IMR-90 (cell line): ENCODE measurements at regions not wholly inside any gene's neighbourhood (a gene's known extent, or its start where the extent isn't known, plus 50 kb on each side); places are given as distances from the start of the nearest gene placed in this dataset.

Experiments
- ATAC-seq: fragments of 200-7000 bp; cut with Tn5 transposase; 2 replicates; pipeline ENCODE4 v1.9.1; 2020; ENCODE audit warnings: low read depth, mild to moderate bottlenecking, moderate library complexity
- BruUV-seq: library from RNA; stranded (reverse); fragments of 400-500 nt; replicated peaks from 2 replicates; lab custom pipeline; 2021; lab: Mats Ljungman, UMichigan
- CTCF ChIA-PET: fragments of 300-600 bp; formaldehyde crosslinking; extraction: SDS; loops from one replicate; lab custom pipeline; 2021; ENCODE audit warnings: antibody characterized with exemption; lab: Yijun Ruan, JAX
- POLR2A ChIA-PET: fragments of 300-600 bp; sonication (Branson Sonifier 250); formaldehyde crosslinking; loops from one replicate; lab custom pipeline; 2022; ENCODE audit warnings: antibody characterized with exemption; ENCODE audit not compliant: unreplicated experiment; lab: Charles Lee
- DNase-seq: peaks from one replicate; pipeline ENCODE4 v3.0.0; 2013
- H2AFZ ChIP-seq: replicated peaks from 2 replicates; pipeline ENCODE3; 2013; ENCODE audit warnings: low read length, mild to moderate bottlenecking; ENCODE audit not compliant: poor library complexity
- H2AK5ac ChIP-seq: 2 replicates; pipeline ENCODE4 v1.6.1; 2013; ENCODE audit warnings: low read depth, low read length, inconsistent platforms
- H2AK9ac ChIP-seq: replicated peaks from 2 replicates; pipeline ENCODE3; 2013; ENCODE audit warnings: mild to moderate bottlenecking, low read depth, low read length, moderate library complexity; ENCODE audit not compliant: poor library complexity
- H2BK120ac ChIP-seq: 2 replicates; pipeline ENCODE4 v1.6.1; 2013; ENCODE audit warnings: low read depth, low read length, inconsistent platforms
- H2BK15ac ChIP-seq: 3 replicates; pipeline ENCODE4 v1.6.1; 2013; ENCODE audit warnings: low read depth, low read length, inconsistent platforms
- H2BK20ac ChIP-seq: 2 replicates; pipeline ENCODE4 v1.6.1; 2013; ENCODE audit warnings: low read depth, mild to moderate bottlenecking, inconsistent platforms, low read length, moderate library complexity
- H2BK5ac ChIP-seq: 2 replicates; pipeline ENCODE4 v1.6.1; 2013; ENCODE audit warnings: mild to moderate bottlenecking, low read depth, low read length, inconsistent platforms; ENCODE audit not compliant: poor library complexity, severe bottlenecking
- H3K14ac ChIP-seq: replicated peaks from 2 replicates; pipeline ENCODE4 v1.6.1; 2013; ENCODE audit warnings: low read depth, low read length, inconsistent platforms
- H3K18ac ChIP-seq: 2 replicates; pipeline ENCODE4 v1.6.1; 2013; ENCODE audit warnings: low read depth, low read length, control low read depth
- H3K23ac ChIP-seq: 2 replicates; pipeline ENCODE4 v1.6.1; 2013; ENCODE audit warnings: low read depth, low read length, inconsistent platforms
- H3K27ac ChIP-seq: 2 replicates; pipeline ENCODE4 v1.5.1; 2013; ENCODE audit warnings: mild to moderate bottlenecking, control low read depth, low read length; ENCODE audit not compliant: insufficient read depth
- H3K27me3 ChIP-seq: 2 replicates; pipeline ENCODE4 v1.6.1; 2013; ENCODE audit warnings: low read length; ENCODE audit not compliant: control insufficient read depth, insufficient read depth
- H3K36me3 ChIP-seq: 2 replicates; pipeline ENCODE4 v1.6.1; 2013; ENCODE audit warnings: low read length, mixed read lengths; ENCODE audit not compliant: control insufficient read depth, insufficient read depth
- H3K4ac ChIP-seq: 2 replicates; pipeline ENCODE4 v1.6.1; 2013; ENCODE audit warnings: low read depth, low read length, inconsistent platforms
- H3K4me1 ChIP-seq: 2 replicates; pipeline ENCODE4 v1.6.1; 2013; ENCODE audit warnings: low read length, mixed read lengths; ENCODE audit not compliant: control insufficient read depth, insufficient read depth
- H3K4me2 ChIP-seq: 2 replicates; pipeline ENCODE4 v1.6.1; 2013; ENCODE audit warnings: low read depth, mild to moderate bottlenecking, control low read depth, low read length, moderate library complexity
- H3K4me3 ChIP-seq: 2 replicates; pipeline ENCODE4 v1.5.1; 2013; ENCODE audit warnings: low read depth, mild to moderate bottlenecking, control low read depth, low read length, moderate library complexity; ENCODE audit not compliant: insufficient read depth
- H3K56ac ChIP-seq: 2 replicates; pipeline ENCODE4 v1.6.1; 2013; ENCODE audit warnings: low read length, inconsistent platforms; ENCODE audit not compliant: insufficient read depth; ENCODE audit errors: extremely low read depth
- H3K79me1 ChIP-seq, 2 experiments: 2 replicates each; pipeline ENCODE4 v1.6.1; 2013; ENCODE audit warnings: low read length in 2 of 2, inconsistent platforms in 1 of 2, low read depth in 1 of 2
- H3K9ac ChIP-seq: 2 replicates; pipeline ENCODE4 v1.6.1; 2013; ENCODE audit warnings: low read depth, low read length, control low read depth
- H3K9me1 ChIP-seq: 2 replicates; pipeline ENCODE4 v1.6.1; 2013; ENCODE audit warnings: low read length, inconsistent platforms; ENCODE audit not compliant: insufficient read depth
- H3K9me3 ChIP-seq: 2 replicates; pipeline ENCODE4 v1.6.1; 2013; ENCODE audit warnings: low read length; ENCODE audit not compliant: control insufficient read depth, insufficient read depth
- H4K20me1 ChIP-seq: 2 replicates; pipeline ENCODE4 v1.6.1; 2013; ENCODE audit warnings: low read length, inconsistent platforms; ENCODE audit not compliant: insufficient read depth
- H4K5ac ChIP-seq: 2 replicates; pipeline ENCODE4 v1.6.1; 2013; ENCODE audit warnings: mild to moderate bottlenecking, low read depth, low read length, control low read depth
- H4K8ac ChIP-seq, 2 experiments: 2 replicates each; pipeline ENCODE4 v1.6.1; 2013; ENCODE audit warnings: low read depth in 2 of 2, low read length in 2 of 2, control low read depth in 1 of 2, inconsistent platforms in 1 of 2
- H4K91ac ChIP-seq: 2 replicates; pipeline ENCODE4 v1.6.1; 2013; ENCODE audit warnings: low read depth, low read length, inconsistent platforms; ENCODE audit not compliant: insufficient read depth
- BHLHE40 ChIP-seq: fragments of 150-350 bp; IDR thresholded peaks from 2 replicates; pipeline ENCODE4 v1.6.1; 2016; ENCODE audit warnings: mild to moderate bottlenecking, low read depth, low read length
- CHD1 ChIP-seq: IDR thresholded peaks from 2 replicates; pipeline ENCODE4 v1.6.1; 2012; ENCODE audit warnings: low read depth, low read length, improper control_type of control experiment
- FOS ChIP-seq: fragments of 150-350 bp; IDR thresholded peaks from 2 replicates; pipeline ENCODE4 v1.6.1; 2016; ENCODE audit warnings: low read depth, low read length
- MAFK ChIP-seq: IDR thresholded peaks from 2 replicates; pipeline ENCODE4 v1.6.1; 2012; ENCODE audit warnings: low read depth, low read length, improper control_type of control experiment
- NFE2L2 ChIP-seq: fragments of 150-350 bp; IDR thresholded peaks from 2 replicates; pipeline ENCODE4 v1.6.1; 2016; ENCODE audit warnings: low read depth, mild to moderate bottlenecking, low read length
- RCOR1 ChIP-seq: IDR thresholded peaks from 2 replicates; pipeline ENCODE4 v1.6.1; 2012; ENCODE audit warnings: mild to moderate bottlenecking, low read length, improper control_type of control experiment; ENCODE audit not compliant: insufficient replicate concordance
- WGBS, 2 experiments: methylation state at CpG; one replicate each; pipeline versions ENCODE4 v1.1.5 to v1.1.7; 2013; ENCODE audit warnings: missing lambda C conversion rate in 2 of 2; ENCODE audit not compliant: insufficient read length in 1 of 2; ENCODE audit errors: extremely low coverage in 2 of 2; 5-methylcytosine and 5-hydroxymethylcytosine counted together
- dilution Hi-C: fragments of 300-500 bp; cut with HindIII; formaldehyde crosslinking; loops from one replicate; pipeline ENCODE4 v1.14.3; 2018; ENCODE audit warnings: low sequenced_read_pairs; ENCODE audit not compliant: unreplicated experiment
- in situ Hi-C: fragments of 300-500 bp; cut with MboI; formaldehyde crosslinking; loops from 3 replicates; pipeline ENCODE4 v1.14.3; 2019; ENCODE audit warnings: low sequenced_read_pairs, inconsistent platforms, mixed read lengths
- intact Hi-C: fragments of 100-400 bp; cut with micrococcal nuclease; formaldehyde crosslinking; loops from 2 replicates; pipeline ENCODE4 v1.10.0; 2022

- Histone ChIP-seq H3K27me3 (no peaks in the 10 kb centered on the region), H3K9ac (no peak overlapping the region), H3K4me2 (no peak overlapping the region), H3K4ac (no peak overlapping the region), H3K18ac (no peak overlapping the region), H2BK5ac (no peak overlapping the region), H3K14ac (no peak overlapping the region), H3K9me3 (peaks cover 52% of the 10 kb centered on the region), H3K23ac (no peak overlapping the region), H3K4me1 (no peaks in the 10 kb centered on the region), H4K5ac (no peak overlapping the region), H3K27ac (no peak overlapping the region), H2AFZ (no peak overlapping the region), H2AK5ac (no peak overlapping the region), H4K8ac (no peak overlapping the region), H2BK15ac (no peak overlapping the region), H3K79me1 (no peaks in the 10 kb centered on the region), H2AK9ac (no peak overlapping the region), H3K9me1 (no peaks in the 10 kb centered on the region), H2BK120ac (no peak overlapping the region), H3K4me3 (no peak overlapping the region), H4K20me1 (no peaks in the 10 kb centered on the region), H3K56ac (no peak overlapping the region), H4K91ac (no peak overlapping the region), H3K36me3 (no peaks in the 10 kb centered on the region), H2BK20ac (no peak overlapping the region)
- ATAC-seq = no peak
- dilution Hi-C loops (no loop called here), intact Hi-C loops (no loop called here), in situ Hi-C loops (no loop called here)
- TF ChIP-seq RCOR1 (no peak), CHD1 (no peak), FOS (no peak), NFE2L2 (no peak), MAFK (no peak), BHLHE40 (no peak)
- DNase-seq = no peak
- ChIA-PET CTCF (no interaction called here), POLR2A (no interaction called here)
- WGBS, 2 experiments = 0% methylated on average over 1 of the region's 4 CpGs; no CpG with 5 or more reads in 1 of the 2 experiments
- no TSS peak for BruUV-seq
Observed at GRCh38 chr10:37703833-37704382, 153.5 kb downstream of the ZNF248 start.
